CD14-positive monocyte (primary cell): ENCODE measurements at regions not wholly inside any gene's neighbourhood (a gene's known extent, or its start where the extent isn't known, plus 50 kb on each side); places are given as distances from the start of the nearest gene placed in this dataset.
"Not testable (repeated sequence)": the region's sequence is repeated elsewhere in the genome, so short reads cannot be mapped to it uniquely, and the experiment has no call there.

ENCODE experiments used
- DNase-seq, 3 donors: peaks; one replicate each; pipeline ENCODE4 v3.0.0-alpha.2; 2011 to 2022
- H2AFZ ChIP-seq: 2 replicates; pipeline ENCODE4 v1.6.0; 2012; ENCODE audit warnings: mild to moderate bottlenecking, low read depth, low read length, inconsistent platforms; ENCODE audit not compliant: insufficient read depth, poor library complexity, severe bottlenecking
- H3K27ac ChIP-seq, 2 donors: 1 replicate in 1 of 2; 2 replicates in 1 of 2; pipeline ENCODE4 v1.5.1; 2012 to 2013; ENCODE audit warnings: low read length in 2 of 2, control low read depth in 1 of 2, inconsistent platforms in 1 of 2, low read depth in 1 of 2, mild to moderate bottlenecking in 1 of 2
- H3K27me3 ChIP-seq, 2 donors: one replicate each; pipeline versions ENCODE4 v1.6.0 to v1.6.1; 2011 to 2013; ENCODE audit warnings: low read length in 2 of 2; ENCODE audit not compliant: control insufficient read depth in 2 of 2, insufficient read depth in 2 of 2
- H3K36me3 ChIP-seq, 2 donors: replicated peaks in 1 of 2; 1 replicate in 1 of 2; 2 replicates in 1 of 2; pipeline versions ENCODE4 v1.5.1 to v1.6.1; 2012 to 2013; ENCODE audit warnings: low read length in 2 of 2, control low read depth in 1 of 2, inconsistent platforms in 1 of 2, mild to moderate bottlenecking in 1 of 2; ENCODE audit not compliant: insufficient read depth in 2 of 2, control insufficient read depth in 1 of 2
- H3K4me1 ChIP-seq, 2 donors: 1 replicate in 1 of 2; 2 replicates in 1 of 2; pipeline versions ENCODE4 v1.5.1 to v1.6.1; 2012 to 2013; ENCODE audit warnings: low read length in 2 of 2, control low read depth in 1 of 2, inconsistent platforms in 1 of 2, mild to moderate bottlenecking in 1 of 2, moderate library complexity in 1 of 2; ENCODE audit not compliant: insufficient read depth in 2 of 2, control insufficient read depth in 1 of 2
- H3K4me2 ChIP-seq: replicated peaks from 2 replicates; pipeline ENCODE3; 2012; ENCODE audit warnings: low read length, moderate library complexity, mild to moderate bottlenecking; ENCODE audit not compliant: poor library complexity, severe bottlenecking; ENCODE audit errors: extremely low read depth
- H3K4me3 ChIP-seq, 3 experiments: fragments of 200-600 bp in 1 of 3; sonication (generic) in 1 of 3; replicated peaks in 1 of 3; 1 replicate in 2 of 3; 2 replicates in 1 of 3; pipeline ENCODE4 v1.5.1; 2011 to 2013; ENCODE audit warnings: low read length in 3 of 3, mild to moderate bottlenecking in 3 of 3, control low read depth in 2 of 3, low read depth in 2 of 3, inconsistent platforms in 1 of 3, moderate library complexity in 1 of 3
- H3K79me2 ChIP-seq: 2 replicates; pipeline ENCODE4 v1.6.0; 2012; ENCODE audit warnings: mild to moderate bottlenecking, control low read depth, inconsistent platforms, low read length, moderate library complexity; ENCODE audit not compliant: insufficient read depth
- H3K9ac ChIP-seq: 2 replicates; pipeline ENCODE4 v1.6.0; 2017; ENCODE audit warnings: low read length, mild to moderate bottlenecking; ENCODE audit not compliant: insufficient read depth, poor library complexity, severe bottlenecking
- H3K9me3 ChIP-seq, 2 donors: replicated peaks in 1 of 2; 1 replicate in 1 of 2; 2 replicates in 1 of 2; pipeline versions ENCODE4 v1.5.1 to v1.6.1; 2012 to 2013; ENCODE audit warnings: low read length in 2 of 2, control low read depth in 1 of 2; ENCODE audit not compliant: control insufficient read depth in 1 of 2, insufficient read depth in 1 of 2
- H4K20me1 ChIP-seq: 2 replicates; pipeline ENCODE4 v1.6.0; 2012; ENCODE audit warnings: mild to moderate bottlenecking, low read length, control low read depth, moderate library complexity; ENCODE audit not compliant: insufficient read depth
- H3K27ac Mint-ChIP-seq, 7 donors: one replicate each; pipeline ENCODE4 v1.8.0; 2020; ENCODE audit warnings: mild to moderate bottlenecking in 7 of 7, mixed read lengths in 7 of 7, moderate library complexity in 6 of 7, inconsistent platforms in 2 of 7
- H3K27me3 Mint-ChIP-seq, 3 donors: one replicate each; pipeline ENCODE4 v1.8.0; 2021 to 2022; ENCODE audit warnings: low read depth in 3 of 3, mild to moderate bottlenecking in 3 of 3, mixed read lengths in 3 of 3, moderate library complexity in 3 of 3, inconsistent platforms in 1 of 3
- H3K36me3 Mint-ChIP-seq, 2 donors: one replicate each; pipeline ENCODE4 v1.8.0; 2020; ENCODE audit warnings: mixed read lengths in 2 of 2, inconsistent platforms in 1 of 2, mild to moderate bottlenecking in 1 of 2
- H3K4me1 Mint-ChIP-seq: one replicate; pipeline ENCODE4 v1.8.0; 2020; ENCODE audit warnings: mild to moderate bottlenecking, mixed read lengths
- H3K4me3 Mint-ChIP-seq, 2 donors: one replicate each; pipeline ENCODE4 v1.8.0; 2020; ENCODE audit warnings: mild to moderate bottlenecking in 2 of 2, mixed read lengths in 2 of 2, moderate library complexity in 1 of 2
- H3K9me3 Mint-ChIP-seq, 7 donors: one replicate each; pipeline ENCODE4 v1.8.0; 2020 to 2022; ENCODE audit warnings: mixed read lengths in 7 of 7, mild to moderate bottlenecking in 6 of 7, moderate library complexity in 6 of 7, inconsistent platforms in 2 of 7
- CTCF ChIP-seq: fragments of 200-600 bp; IDR thresholded peaks from one replicate; pipeline ENCODE4 v1.8.0; 2022; ENCODE audit warnings: antibody characterized with exemption, mild to moderate bottlenecking
- WGBS: methylation state at CpG from one replicate; pipeline ENCODE4 v1.1.5; 2013; ENCODE audit warnings: missing lambda C conversion rate; ENCODE audit not compliant: insufficient coverage; 5-methylcytosine and 5-hydroxymethylcytosine counted together
- intact Hi-C, 2 donors: fragments of 100-400 bp; cut with micrococcal nuclease; formaldehyde crosslinking; loops; one replicate each; pipeline versions ENCODE4 v1.15.0 to v1.15.1; 2023

GRCh38 chr4:13816472-13816871, 188.9 kb upstream of the BOD1L1 start:
- no peaks in the 10 kb centered on the region for H3K36me3 ChIP-seq
- no peaks in the 10 kb centered on the region for H4K20me1 ChIP-seq
- no peaks in the 10 kb centered on the region for H3K27me3 ChIP-seq
- Mint-ChIP-seq H3K27me3 (peaks cover 1 to 4% (median 2%) of the 10 kb centered on the region in 3 donors), H3K27ac (no peak overlapping the region), H3K9me3 (peaks cover 0 to 6% (median 2%) of the 10 kb centered on the region in 7 donors), H3K36me3 (no peaks in the 10 kb centered on the region), H3K4me3 (no peak overlapping the region), H3K4me1 (no peaks in the 10 kb centered on the region)
- no peaks in the 10 kb centered on the region for H3K79me2 ChIP-seq
- H3K4me3 ChIP-seq, result no peak overlapping the region
- TF ChIP-seq CTCF, result no peak
- no peak overlapping the region for H3K9ac ChIP-seq
- no peaks in the 10 kb centered on the region for H3K4me1 ChIP-seq
- DNase-seq, result no peak
- H3K9me3 ChIP-seq, result peaks cover 0 to 4% of the 10 kb centered on the region in 2 donors
- no peak overlapping the region for H2AFZ ChIP-seq
- H3K4me2 ChIP-seq, result no peak overlapping the region
- intact Hi-C loops, result no loop called here
- no peak overlapping the region for H3K27ac ChIP-seq

DNA sequence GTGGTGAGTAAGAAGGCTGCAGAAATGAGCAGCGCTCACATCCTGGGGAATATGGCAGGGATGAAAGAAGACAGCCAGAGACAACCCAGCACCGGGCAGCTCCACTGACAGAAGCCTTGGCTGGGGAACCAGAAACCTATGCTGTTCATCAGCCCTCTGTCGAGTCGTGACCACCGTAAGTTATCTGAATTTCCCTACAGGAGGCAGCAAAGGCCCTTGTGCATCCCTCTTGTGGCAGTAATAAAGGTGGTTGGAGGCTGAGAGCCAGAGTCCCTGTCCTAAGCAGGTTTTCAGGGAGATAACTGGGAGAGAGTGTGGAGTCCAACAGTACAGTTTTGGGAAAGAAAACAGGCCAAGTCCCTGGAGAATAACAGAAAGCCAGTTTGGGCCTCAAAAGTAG, 194.0 kb upstream of the BOD1L1 start:
- no peak overlapping the region for H3K9ac ChIP-seq
- no peak overlapping the region for H3K27ac Mint-ChIP-seq
- no peak overlapping the region for H3K4me3 Mint-ChIP-seq
- no peaks in the 10 kb centered on the region for H3K36me3 Mint-ChIP-seq
- H3K27ac ChIP-seq, result no peak overlapping the region
- no peak overlapping the region for H3K4me2 ChIP-seq
- WGBS, result 94% methylated on average over 4 of the region's 5 CpGs
- peaks cover 15 to 23% of the 10 kb centered on the region in 2 donors for H3K9me3 ChIP-seq
- H2AFZ ChIP-seq, result no peak overlapping the region
- H3K4me3 ChIP-seq, result no peak overlapping the region
- no peaks in the 10 kb centered on the region for H3K36me3 ChIP-seq
- no peaks in the 10 kb centered on the region for H3K4me1 Mint-ChIP-seq
- peaks cover 1 to 4% (median 2%) of the 10 kb centered on the region in 3 donors for H3K27me3 Mint-ChIP-seq
- no peak for DNase-seq
- H3K27me3 ChIP-seq, result no peaks in the 10 kb centered on the region
- H3K4me1 ChIP-seq, result no peaks in the 10 kb centered on the region
- intact Hi-C loops, result no loop called here
- TF ChIP-seq CTCF, result no peak
- H3K9me3 Mint-ChIP-seq, result peaks cover 12 to 23% (median 22%) of the 10 kb centered on the region in 7 donors
- H3K79me2 ChIP-seq, result no peaks in the 10 kb centered on the region
- H4K20me1 ChIP-seq, result no peaks in the 10 kb centered on the region

GRCh38 chr4:13825822-13826221, 198.3 kb upstream of the BOD1L1 start:
- H2AFZ ChIP-seq, H3K4me1 Mint-ChIP-seq, H4K20me1 ChIP-seq, intact Hi-C loops, DNase-seq, H3K4me3 Mint-ChIP-seq, H3K4me3 ChIP-seq, H3K36me3 Mint-ChIP-seq, H3K27me3 ChIP-seq, H3K9ac ChIP-seq, H3K27ac ChIP-seq, H3K27me3 Mint-ChIP-seq, H3K4me2 ChIP-seq, H3K79me2 ChIP-seq, H3K4me1 ChIP-seq, H3K27ac Mint-ChIP-seq, H3K36me3 ChIP-seq: not testable (repeated sequence)
- H3K9me3 ChIP-seq, result peaks cover 15 to 23% of the 10 kb centered on the region in 2 donors
- peaks cover 12 to 24% (median 20%) of the 10 kb centered on the region in 7 donors for H3K9me3 Mint-ChIP-seq
